GM19328 (cell line): ENCODE measurements at regions not wholly inside any gene's neighbourhood (a gene's known extent, or its start where the extent isn't known, plus 50 kb on each side); places are given as distances from the start of the nearest gene placed in this dataset.

ENCODE experiments used
- ATAC-seq: cut with Tn5 transposase; IDR thresholded peaks from one replicate; pipeline ENCODE4 v1.9.1; 2021; ENCODE audit warnings: mild to moderate bottlenecking, moderate library complexity; ENCODE audit not compliant: unreplicated experiment

DNA sequence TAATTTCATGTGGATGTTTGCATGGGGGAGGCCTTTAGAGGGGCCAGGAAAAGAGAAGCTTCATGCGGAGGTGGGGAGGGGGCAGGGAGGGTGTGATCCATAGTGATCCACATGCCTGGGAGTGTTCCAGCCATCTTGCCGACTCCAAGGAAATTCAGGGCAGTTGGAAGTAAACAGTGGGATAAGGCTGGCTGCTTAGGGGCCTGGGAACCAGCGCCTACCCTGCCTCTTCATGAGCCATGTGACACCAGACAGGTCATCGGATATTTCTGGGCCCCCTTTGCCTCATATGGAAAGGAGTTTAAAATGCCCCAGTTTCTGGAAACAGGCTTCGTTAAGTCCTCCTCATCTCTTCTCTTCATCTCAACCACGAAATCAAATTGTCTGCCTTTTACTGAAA lies 983.2 kb downstream of the BCL11B start:
- no peak for ATAC-seq

DNA sequence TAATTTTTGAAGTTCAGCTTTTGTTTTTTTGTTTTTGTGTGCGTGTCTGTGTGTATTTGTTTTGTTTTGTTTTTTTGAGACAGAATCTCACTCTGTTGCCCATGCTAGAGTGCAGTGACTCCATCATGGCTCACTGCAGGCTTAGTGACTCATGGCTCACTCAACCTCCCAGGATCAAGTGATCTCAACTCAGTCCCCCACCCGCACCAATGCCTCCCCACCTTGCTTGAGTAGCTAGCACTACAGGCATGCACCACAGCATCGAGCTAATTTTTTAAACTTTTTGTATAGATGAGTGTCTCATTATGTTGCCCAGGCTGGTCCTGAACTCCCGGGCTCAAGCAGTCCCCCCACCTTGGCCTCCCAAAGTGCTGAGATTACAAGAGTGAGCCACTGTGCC lies 981.4 kb downstream of the BCL11B start:
- ATAC-seq = no peak

DNA sequence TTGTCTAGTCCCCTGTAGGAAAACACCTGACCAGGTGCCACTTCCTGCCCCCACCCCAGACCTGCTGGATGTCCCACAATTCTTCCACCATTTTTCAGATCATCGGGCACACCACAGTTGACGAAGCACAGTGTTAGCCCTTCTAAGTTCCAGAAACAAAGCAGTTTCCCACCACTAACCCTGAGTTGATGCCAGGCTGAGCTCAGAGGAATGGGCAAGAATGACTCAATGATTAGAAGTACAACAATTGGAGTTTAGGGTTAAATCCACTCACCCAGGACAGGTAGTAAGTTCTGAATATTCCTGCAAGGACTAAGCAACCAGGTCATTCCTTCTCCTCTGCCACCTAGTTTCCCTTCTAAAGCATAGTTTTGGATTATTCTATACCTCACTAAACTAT lies 979.8 kb downstream of the BCL11B start:
- no peak for ATAC-seq

DNA sequence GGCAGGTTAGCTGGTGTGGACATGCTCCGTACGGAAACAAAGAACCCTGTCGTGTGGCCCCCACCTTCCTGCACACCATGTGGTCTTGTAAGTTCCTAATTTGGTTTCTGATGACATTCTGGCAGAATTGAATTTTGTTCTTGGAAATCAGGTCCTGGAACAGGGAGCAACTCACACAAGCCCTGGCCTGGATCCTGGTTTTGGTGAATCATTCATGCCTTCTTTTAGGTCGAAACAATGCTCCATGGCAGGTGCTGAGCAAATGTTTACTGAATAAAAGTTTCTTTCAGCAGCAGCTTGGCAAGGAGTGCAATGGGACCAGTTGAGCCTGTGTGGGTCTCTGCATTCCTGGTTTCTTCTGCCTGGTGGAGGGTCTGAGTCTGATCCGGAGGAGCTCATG lies 978.4 kb downstream of the BCL11B start:
- ATAC-seq = no peak

DNA sequence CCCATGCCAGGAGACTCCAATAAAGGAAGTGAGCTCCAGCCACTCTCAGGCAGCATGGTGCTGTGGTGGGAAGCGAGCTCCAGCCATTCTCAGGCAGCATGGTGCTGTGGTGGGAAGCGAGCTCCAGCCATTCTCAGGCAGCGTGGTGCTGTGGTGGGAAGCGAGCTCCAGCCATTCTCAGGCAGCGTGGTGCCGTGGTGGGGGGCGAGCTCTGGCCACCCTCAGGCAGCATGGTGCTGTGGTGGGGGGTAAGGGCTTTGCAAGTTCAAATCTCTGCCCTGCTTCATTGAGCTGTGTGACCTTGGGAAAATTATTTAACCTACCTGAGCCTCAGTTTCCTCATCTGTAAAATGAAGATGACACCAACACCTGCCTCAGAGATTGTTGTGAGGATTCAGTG lies 975.1 kb downstream of the BCL11B start:
- no peak for ATAC-seq

DNA sequence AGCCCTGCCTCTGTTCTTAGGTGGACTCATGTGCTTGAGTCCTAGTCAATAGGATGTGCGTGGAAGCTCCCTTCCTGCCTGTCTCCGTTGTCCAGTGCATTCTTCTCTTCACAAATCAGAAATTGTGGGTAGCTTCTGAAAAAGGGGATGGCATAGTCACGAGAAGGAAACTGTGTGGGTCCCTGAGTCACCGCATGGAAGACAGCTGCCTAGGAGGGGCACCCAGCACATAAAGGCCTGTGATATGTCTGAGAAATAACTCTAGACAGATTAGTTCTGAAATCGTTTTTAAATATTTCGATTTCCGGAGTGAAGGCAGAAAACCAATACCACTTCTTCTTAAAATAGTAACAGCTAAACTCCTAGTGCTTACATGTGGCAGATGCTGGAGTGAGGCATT lies 974.4 kb downstream of the BCL11B start:
- no peak for ATAC-seq

DNA sequence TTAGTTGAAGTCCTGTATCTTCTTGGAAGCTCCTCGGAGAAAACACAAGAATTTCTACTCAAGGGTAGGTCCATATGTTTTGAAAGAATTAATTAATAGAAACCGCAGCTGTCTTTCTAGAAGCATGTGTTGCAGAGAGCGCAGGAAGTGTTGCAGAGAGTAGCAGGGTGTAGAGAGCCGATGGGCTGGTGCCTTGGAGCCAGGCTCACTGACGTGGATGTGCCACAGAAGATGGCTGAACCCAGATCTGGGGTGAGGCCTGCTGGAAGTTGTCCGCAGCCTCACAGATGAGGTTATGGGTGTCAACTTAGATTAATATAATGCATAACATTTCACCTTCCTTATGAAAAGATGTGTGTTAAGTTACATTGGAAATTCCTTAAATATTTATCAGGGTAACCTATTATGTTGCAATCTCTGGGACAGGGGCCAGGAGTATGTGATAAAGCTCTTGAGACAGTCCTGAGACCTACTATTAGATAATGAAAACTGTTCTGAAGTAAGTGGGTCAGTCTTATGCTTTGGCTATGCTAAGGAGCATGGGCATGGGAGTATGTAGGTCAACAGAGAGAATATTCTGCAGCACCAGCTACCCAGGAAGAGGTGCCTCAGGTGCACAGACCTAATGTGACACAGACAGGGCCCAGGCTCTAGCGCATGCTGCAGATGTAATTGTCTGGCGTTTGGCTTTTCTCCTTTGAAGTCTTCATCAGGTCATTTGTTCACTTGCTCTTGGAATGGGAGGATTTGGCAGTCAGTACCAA lies 973.3 kb downstream of the BCL11B start:
- ATAC-seq = no peak

DNA sequence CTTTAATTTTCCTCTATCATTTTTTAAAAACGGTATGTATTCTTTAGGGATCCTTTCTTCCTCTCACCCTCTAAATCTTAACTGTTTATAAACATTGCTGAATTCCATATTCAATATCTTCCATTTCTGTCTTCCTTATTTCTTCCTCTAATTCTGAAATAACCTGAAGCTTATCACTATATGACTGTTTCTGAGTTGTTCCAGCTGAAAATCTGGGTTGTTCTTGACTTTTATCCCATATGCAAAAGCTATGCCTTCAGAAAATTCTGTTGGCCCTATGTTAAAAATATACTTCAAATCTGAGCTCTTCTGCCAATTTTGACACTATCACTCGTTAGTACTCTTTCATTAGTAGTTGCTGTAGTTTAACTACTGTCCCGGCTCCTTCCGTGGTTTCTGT lies 970.3 kb downstream of the BCL11B start:
- ATAC-seq = no peak

DNA sequence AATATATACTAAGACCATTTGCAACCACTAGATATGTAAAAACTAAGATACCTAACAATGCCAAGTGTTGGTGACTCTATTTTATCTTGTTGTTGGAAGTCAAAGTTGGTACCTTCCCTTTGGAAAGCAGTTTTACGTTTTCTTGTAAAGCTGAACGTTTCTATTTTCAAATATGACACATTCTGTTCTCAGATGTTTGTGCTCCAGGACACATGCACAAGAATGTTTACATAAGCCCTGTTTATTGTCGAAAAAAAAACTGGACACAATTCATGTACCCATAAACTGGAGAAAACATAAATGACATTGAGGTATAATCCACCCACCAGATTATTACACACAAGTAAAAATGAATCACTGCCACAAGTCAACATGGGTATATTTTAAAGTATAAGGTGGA lies 967.4 kb downstream of the BCL11B start:
- no peak for ATAC-seq

DNA sequence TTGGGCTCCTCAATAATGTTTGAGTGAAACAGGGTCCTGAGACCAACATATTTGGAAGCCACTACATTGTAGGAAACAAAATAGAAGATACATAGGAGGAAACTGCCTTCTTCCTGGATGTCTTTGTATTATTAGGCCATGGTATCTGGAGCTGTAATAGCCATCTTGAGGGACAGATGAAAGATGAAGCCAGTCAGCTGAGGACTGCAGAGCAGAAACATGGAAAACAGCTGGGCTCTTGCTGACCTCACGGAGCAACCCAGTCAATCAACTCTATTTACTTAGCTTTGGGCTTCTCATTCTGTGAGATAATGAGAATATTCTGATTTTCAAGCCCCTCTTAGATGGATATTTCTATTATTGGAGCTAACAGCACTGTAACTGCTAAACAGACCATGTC lies 962.4 kb downstream of the BCL11B start:
- ATAC-seq = no peak

DNA sequence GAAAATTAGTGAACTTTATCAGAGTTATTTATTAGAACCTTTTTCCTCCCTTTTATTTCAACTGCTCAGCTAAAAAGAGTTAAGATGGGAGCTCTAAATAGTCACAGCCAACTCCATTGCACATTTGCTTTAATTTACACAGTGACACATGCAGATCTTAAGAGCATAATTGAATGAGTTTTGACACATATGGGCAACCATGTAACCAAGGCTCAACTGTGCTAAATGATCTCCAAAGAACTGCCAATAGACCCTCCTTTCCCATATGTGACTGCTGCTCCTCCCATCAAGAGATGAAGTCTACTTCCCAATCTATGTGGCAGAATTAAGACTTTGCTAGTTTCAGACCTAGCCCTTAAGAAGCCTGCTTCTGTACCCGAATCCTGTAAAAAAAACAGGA lies 960.0 kb downstream of the BCL11B start:
- ATAC-seq = no peak

DNA sequence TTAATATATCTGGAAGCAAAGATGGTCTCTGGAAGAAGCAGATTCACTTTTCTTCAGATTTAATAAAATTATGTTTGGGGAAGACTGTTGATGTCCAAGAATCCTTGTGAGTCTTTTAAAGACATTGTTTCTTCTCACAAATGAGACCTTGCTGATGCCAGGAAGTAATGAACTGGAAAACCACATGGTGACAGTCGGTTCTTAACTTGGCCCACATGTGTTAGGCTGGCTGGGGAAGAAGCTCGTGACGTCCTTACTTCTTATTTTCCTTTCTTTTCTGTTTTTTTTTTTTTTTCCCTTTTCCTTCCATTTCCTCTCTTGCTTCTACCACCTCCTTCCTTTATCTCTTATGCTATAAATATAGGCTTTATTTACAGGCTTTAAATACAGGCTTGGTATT lies 950.2 kb downstream of the BCL11B start:
- ATAC-seq = no peak

DNA sequence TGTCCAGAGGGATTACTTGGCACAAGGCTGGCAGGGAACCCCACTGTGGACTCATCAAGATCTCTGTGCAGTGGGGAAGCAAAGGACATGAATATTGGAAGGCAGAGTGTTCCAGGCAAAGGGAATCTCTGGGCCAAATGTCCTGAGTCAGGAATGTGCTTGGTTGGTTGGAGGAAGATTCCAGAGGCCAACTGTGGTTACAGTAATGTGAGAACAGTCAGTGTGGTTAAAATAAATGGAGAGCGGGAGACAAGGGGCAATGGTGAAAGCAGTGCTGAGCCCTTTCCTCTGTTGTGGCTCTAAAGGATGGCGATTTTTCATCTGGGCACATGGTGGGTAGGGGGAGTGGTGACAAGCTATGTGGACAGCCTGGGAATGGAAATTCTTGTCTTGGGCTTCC lies 948.2 kb downstream of the BCL11B start:
- no peak for ATAC-seq

DNA sequence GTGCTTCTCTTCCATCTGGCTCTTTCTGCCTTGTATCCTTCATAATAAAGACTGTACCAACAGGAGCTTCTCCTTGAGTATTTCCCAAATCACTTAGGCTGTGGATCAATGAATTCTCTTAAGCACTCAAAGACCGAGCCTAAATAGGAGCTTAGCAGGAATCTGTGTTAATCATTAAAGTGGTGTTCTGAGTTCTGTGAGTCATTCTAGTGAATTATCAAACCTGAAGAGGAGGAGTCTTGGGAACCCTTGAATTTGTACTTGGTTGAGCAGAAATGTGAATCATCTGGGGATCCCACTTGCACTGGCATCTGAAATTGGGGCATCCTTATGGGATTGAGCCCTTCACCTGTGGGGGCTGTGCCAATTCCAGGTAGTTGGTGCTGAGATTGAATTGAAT lies 946.2 kb downstream of the BCL11B start:
- ATAC-seq = no peak

DNA sequence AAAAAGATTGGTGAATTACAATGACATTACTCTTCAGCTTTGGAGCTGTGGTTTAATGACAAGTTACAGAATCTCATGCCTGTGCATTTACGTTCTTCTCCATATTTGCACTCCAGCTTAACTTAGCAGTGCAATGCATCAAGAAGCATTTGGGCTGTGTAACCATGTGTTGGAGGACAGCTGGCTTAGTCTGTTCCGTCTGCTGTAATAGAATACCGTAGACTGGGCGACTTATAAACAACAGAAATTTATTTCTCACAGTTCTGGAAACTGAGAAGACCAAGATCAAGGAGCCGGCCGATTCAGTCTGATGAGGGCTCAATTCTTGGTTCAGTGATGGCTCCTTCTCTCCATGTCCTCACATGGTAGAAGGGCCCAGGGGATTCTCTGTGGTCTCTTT lies 943.5 kb downstream of the BCL11B start:
- no peak for ATAC-seq

DNA sequence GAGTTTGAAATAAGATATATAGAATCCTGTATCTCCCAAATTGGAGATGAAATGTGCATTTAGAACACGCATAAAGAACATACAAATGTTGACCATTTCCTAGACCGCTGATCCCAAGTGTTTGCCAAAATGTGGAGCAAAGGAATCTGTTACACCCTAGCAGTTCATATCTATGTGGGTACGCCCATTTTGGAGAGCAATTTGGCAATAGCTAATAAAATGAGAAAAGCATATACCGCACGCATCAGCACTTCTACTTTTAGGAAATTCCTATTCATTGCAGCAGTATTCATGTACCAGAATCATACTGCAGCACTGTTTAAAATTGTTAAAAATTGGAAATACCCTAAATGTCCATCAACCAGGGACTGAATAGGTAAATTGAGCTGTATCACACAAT lies 937.8 kb downstream of the BCL11B start:
- ATAC-seq = no peak

DNA sequence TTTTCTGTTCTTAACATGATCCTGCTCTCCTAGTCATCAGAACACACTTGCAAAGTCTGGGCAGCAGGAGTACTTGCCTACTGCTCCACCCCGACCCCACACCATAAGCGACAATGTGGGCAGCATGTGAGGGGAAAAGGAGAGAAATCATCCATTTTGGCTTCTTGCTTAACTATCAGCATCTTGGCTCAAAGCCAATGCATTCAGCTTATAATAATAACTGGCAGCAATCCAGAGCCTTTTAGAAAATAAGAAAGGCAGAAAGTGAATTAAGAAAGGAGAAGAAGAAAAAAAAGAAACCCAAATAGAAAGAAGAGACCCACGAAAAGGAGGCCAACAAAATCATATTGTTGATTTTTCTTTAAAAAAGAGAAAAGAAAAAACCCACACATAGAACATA lies 930.8 kb downstream of the BCL11B start:
- ATAC-seq = no peak

DNA sequence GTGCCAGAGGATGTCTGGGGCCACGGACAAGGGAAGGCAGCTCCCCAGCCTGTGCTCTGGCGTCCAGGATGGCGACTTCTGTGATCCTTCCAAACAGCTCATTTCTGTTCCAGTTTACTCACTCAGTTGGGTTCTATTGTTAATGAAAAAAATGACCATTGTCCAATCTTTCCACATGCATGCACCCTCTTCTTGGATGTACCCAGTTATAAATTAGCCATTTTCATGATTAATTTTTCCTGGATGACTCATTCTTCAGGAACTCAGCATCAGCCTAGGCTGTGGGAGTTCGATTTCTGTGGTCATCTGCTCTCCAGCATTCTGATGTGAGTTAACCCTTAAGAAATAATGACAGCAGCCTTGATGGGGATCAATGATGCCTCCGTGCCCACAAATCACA lies 926.8 kb downstream of the BCL11B start:
- ATAC-seq = no peak

DNA sequence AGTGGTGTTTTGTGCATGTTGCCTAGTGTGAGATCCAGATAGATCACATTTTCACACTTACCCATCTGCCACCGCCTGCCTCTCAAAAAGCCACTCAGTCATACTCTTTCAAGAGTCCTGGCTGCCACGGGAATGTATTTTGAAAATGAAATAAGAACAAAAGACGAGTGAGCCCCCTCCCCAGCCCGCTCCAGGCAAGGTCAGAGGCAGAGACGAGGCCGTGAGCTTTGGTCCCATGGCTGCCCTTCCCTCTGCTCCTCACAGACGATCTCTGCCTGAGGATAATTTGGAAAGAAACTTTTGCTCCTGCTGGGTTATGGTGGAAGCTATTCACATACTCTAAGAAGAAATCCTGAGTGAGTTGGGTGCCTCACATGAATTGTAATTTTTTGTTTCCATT lies 924.3 kb downstream of the BCL11B start:
- ATAC-seq = no peak

DNA sequence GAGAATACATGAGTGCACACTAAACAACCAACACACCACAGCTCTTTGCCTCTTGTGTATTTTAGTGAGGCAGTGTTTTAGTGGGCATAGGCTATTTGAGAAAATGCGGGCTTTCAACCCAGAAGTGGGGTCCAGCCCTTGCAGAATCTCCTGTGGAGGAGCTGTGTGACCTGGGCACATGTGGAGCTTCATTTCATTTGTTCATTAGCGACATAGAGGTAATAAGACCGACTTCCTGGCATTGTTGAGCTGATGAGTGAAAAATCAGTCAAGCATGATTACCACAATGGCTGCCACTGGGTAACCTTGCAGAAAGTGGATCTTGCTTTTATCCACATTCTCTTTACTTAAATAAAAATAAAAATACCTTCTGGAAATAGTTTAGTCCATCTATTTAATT lies 923.5 kb downstream of the BCL11B start:
- ATAC-seq = no peak

DNA sequence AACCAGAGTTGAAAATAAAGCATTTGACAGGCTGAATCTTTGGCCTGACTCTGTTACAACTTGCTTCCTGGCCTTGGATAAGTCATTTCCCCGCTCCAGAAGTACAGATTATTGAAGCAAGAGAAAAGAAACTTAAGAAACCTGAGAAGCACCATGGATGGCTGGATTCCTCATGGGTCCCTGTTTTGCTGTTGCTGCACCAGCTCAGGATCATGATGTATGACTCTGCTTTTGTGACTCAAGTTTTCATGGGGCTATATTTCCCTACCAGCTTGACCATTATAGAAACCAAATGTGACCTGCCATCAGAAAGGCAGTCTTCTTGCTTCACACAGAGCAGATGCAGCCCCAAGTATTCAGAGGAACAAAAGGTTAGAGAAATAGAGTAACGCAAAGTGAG lies 921.8 kb downstream of the BCL11B start:
- ATAC-seq = no peak

DNA sequence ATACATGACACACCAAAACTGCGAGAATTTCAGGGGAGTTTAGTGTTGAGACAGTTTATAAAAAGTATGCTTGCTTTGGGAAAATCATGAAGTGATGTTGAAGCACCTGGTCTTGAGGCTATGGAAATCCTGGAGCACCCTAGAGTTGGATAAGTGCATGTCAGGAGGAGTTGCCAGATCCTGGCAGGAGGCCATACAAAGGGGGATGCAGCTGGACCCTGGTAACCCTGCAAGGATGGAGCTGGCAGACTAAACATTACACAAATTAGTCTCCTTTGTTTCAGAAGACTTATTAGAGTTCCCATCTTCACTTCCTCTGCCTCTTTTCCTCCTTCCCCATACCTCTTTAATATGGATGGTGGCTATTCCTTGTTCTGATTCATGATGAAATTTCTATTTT lies 907.0 kb downstream of the BCL11B start:
- no peak for ATAC-seq

DNA sequence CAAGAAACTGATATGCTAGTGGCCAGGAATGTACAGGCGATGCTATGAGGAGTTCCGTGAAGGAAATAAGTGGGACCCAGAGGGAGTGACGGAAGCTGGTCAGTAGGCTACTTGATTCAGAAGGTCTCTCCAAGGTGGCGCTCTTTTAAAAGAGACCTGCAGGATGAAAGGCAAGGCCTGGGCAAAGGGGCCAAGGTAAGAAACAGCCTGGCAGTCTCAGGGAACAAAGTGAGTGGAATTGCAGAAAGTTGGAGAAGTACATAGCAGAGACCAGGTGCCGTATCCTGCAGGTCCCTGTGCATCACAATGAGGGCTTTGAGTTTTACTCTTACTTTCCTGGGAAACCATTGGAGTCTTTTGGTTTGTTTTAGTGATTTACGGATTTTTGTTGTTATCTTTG lies 905.6 kb downstream of the BCL11B start:
- no peak for ATAC-seq
